Hepatocyte (in vitro differentiated cells): ENCODE measurements at regions not wholly inside any gene's neighbourhood (a gene's known extent, or its start where the extent isn't known, plus 50 kb on each side); places are given as distances from the start of the nearest gene placed in this dataset.

Experiments used
- DNase-seq: peaks from one replicate; pipeline ENCODE4 v3.0.0-alpha.2; 2016; ENCODE audit warnings: low spot score
- H2AFZ ChIP-seq: fragments of 200-600 bp; sonication (generic); 2 replicates; pipeline ENCODE4 v1.6.0; 2016; ENCODE audit warnings: antibody characterized with exemption, mild to moderate bottlenecking
- H3K27ac ChIP-seq: fragments of 200-600 bp; sonication (generic); 2 replicates; pipeline ENCODE4 v1.5.1; 2016; ENCODE audit warnings: mild to moderate bottlenecking
- H3K27me3 ChIP-seq: fragments of 200-600 bp; sonication (generic); 2 replicates; pipeline ENCODE4 v1.6.1; 2016
- H3K36me3 ChIP-seq: fragments of 200-600 bp; sonication (generic); replicated peaks from 2 replicates; pipeline ENCODE4 v1.5.1; 2016; ENCODE audit warnings: low read depth; ENCODE audit not compliant: insufficient read depth
- H3K4me1 ChIP-seq: fragments of 200-600 bp; sonication (generic); 2 replicates; pipeline ENCODE4 v1.5.1; 2016; ENCODE audit warnings: mild to moderate bottlenecking, moderate library complexity; ENCODE audit not compliant: insufficient read depth
- H3K4me2 ChIP-seq: fragments of 200-600 bp; sonication (generic); 2 replicates; pipeline ENCODE4 v1.6.0; 2016
- H3K4me3 ChIP-seq: fragments of 200-600 bp; sonication (generic); 2 replicates; pipeline ENCODE4 v1.5.1; 2016; ENCODE audit warnings: mild to moderate bottlenecking
- H3K79me2 ChIP-seq: fragments of 200-600 bp; sonication (generic); 2 replicates; pipeline ENCODE4 v1.6.0; 2017; ENCODE audit warnings: mild to moderate bottlenecking
- H3K9me2 ChIP-seq: fragments of 200-600 bp; sonication (generic); replicated peaks from 2 replicates; pipeline ENCODE4 v1.6.0; 2017; ENCODE audit warnings: mild to moderate bottlenecking; ENCODE audit not compliant: insufficient read depth
- H3K9me3 ChIP-seq: fragments of 200-600 bp; sonication (generic); 2 replicates; pipeline ENCODE4 v1.5.1; 2016; ENCODE audit warnings: low read depth, mild to moderate bottlenecking
- H4K20me1 ChIP-seq: fragments of 200-600 bp; sonication (generic); 2 replicates; pipeline ENCODE4 v1.6.0; 2016; ENCODE audit warnings: mild to moderate bottlenecking; ENCODE audit not compliant: insufficient read depth, poor library complexity, severe bottlenecking
- CTCF ChIP-seq: fragments of 200-600 bp; sonication (generic); IDR thresholded peaks from 2 replicates; pipeline ENCODE4 v1.5.1; 2016; ENCODE audit warnings: antibody characterized with exemption, mild to moderate bottlenecking; ENCODE audit not compliant: poor library complexity
- EZH2 ChIP-seq: fragments of 200-600 bp; sonication (generic); IDR thresholded peaks from 2 replicates; pipeline ENCODE4 v1.6.1; 2016; ENCODE audit warnings: antibody characterized with exemption, mild to moderate bottlenecking, borderline replicate concordance
- EZH2phosphoT487 ChIP-seq: fragments of 200-600 bp; sonication (generic); IDR thresholded peaks from one replicate; pipeline ENCODE4 v1.6.1; 2018; ENCODE audit warnings: antibody characterized with exemption, mild to moderate bottlenecking, low read depth, moderate library complexity; ENCODE audit not compliant: unreplicated experiment, severe bottlenecking
- WGBS: methylation state at CpG from one replicate; pipeline ENCODE4 v1.1.6; 2016; ENCODE audit warnings: low lambda C conversion rate; ENCODE audit errors: missing lambda C conversion rate; 5-methylcytosine and 5-hydroxymethylcytosine counted together

- H3K4me1 ChIP-seq, result no peaks in the 10 kb centered on the region
- no peaks in the 10 kb centered on the region for H3K36me3 ChIP-seq
- no peaks in the 10 kb centered on the region for H3K27me3 ChIP-seq
- no peak overlapping the region for H3K27ac ChIP-seq
- H3K79me2 ChIP-seq, result no peaks in the 10 kb centered on the region
- no peak overlapping the region for H3K4me2 ChIP-seq
- 89% methylated on average over 1 of the region's 1 CpG for WGBS
- H3K4me3 ChIP-seq, result no peak overlapping the region
- H3K9me2 ChIP-seq, result no peaks in the 10 kb centered on the region
- no peak for TF ChIP-seq CTCF
- TF ChIP-seq EZH2, result no peak
- TF ChIP-seq EZH2phosphoT487, result no peak
- H3K9me3 ChIP-seq, result no peaks in the 10 kb centered on the region
- no peak overlapping the region for H2AFZ ChIP-seq
- peak; percentile 47 for DNase-seq
- H4K20me1 ChIP-seq, result no peaks in the 10 kb centered on the region
Measured at GRCh38 chr3:190252080-190252479, 70.2 kb downstream of the CLDN1 start.

GRCh38 chr3:190249414-190249813 is 72.8 kb downstream of the CLDN1 start:
- Histone ChIP-seq H3K79me2 (no peaks in the 10 kb centered on the region), H3K4me2 (no peak overlapping the region), H4K20me1 (no peaks in the 10 kb centered on the region), H3K27me3 (no peaks in the 10 kb centered on the region), H2AFZ (no peak overlapping the region), H3K4me1 (no peaks in the 10 kb centered on the region), H3K36me3 (no peaks in the 10 kb centered on the region), H3K9me3 (no peaks in the 10 kb centered on the region), H3K9me2 (no peaks in the 10 kb centered on the region), H3K27ac (no peak overlapping the region), H3K4me3 (no peak overlapping the region)
- DNase-seq, result no peak
- TF ChIP-seq EZH2, result no peak
- WGBS, result 76% methylated on average over 2 of the region's 2 CpGs

GRCh38 chr3:190242147-190242546 is 80.1 kb downstream of the CLDN1 start:
- TF ChIP-seq CTCF, result no peak
- no peak for TF ChIP-seq EZH2phosphoT487
- no peak for TF ChIP-seq EZH2
- Histone ChIP-seq H2AFZ (no peak overlapping the region), H3K4me1 (no peaks in the 10 kb centered on the region), H3K9me2 (no peaks in the 10 kb centered on the region), H3K36me3 (no peaks in the 10 kb centered on the region), H4K20me1 (no peaks in the 10 kb centered on the region), H3K4me2 (no peak overlapping the region), H3K27ac (no peak overlapping the region), H3K79me2 (no peaks in the 10 kb centered on the region), H3K27me3 (no peaks in the 10 kb centered on the region), H3K9me3 (no peaks in the 10 kb centered on the region), H3K4me3 (no peak overlapping the region)
- WGBS, result 56% methylated on average over 2 of the region's 2 CpGs
- DNase-seq, result no peak

- Histone ChIP-seq H3K27ac (no peak overlapping the region), H3K79me2 (no peaks in the 10 kb centered on the region), H3K36me3 (no peaks in the 10 kb centered on the region), H3K4me1 (no peaks in the 10 kb centered on the region), H3K27me3 (no peaks in the 10 kb centered on the region), H3K4me3 (no peak overlapping the region), H3K4me2 (no peak overlapping the region), H3K9me3 (no peaks in the 10 kb centered on the region), H3K9me2 (no peaks in the 10 kb centered on the region), H4K20me1 (no peaks in the 10 kb centered on the region), H2AFZ (no peak overlapping the region)
- 84% methylated on average over 2 of the region's 2 CpGs for WGBS
- DNase-seq, result no peak
- TF ChIP-seq EZH2, result no peak
- TF ChIP-seq EZH2phosphoT487, result no peak
- no peak for TF ChIP-seq CTCF
Measured at GRCh38 chr3:190239325-190239724, 82.9 kb downstream of the CLDN1 start.
